Loucy (cell line): ENCODE measurements at regions not wholly inside any gene's neighbourhood (a gene's known extent, or its start where the extent isn't known, plus 50 kb on each side); places are given as distances from the start of the nearest gene placed in this dataset.

Experiments used
- H2AFZ ChIP-seq: fragments of 200-600 bp; sonication (generic); 2 replicates; pipeline ENCODE4 v1.6.0; 2016; ENCODE audit warnings: antibody characterized with exemption, mild to moderate bottlenecking, low read length, moderate library complexity
- H3F3A ChIP-seq: fragments of 200-600 bp; 2 replicates; pipeline ENCODE4 v1.6.0; 2016; ENCODE audit warnings: antibody characterized with exemption, low read depth, mild to moderate bottlenecking
- H3K27me3 ChIP-seq: fragments of 200-600 bp; sonication (generic); 2 replicates; pipeline ENCODE4 v1.6.1; 2014; ENCODE audit warnings: low read length, mild to moderate bottlenecking; ENCODE audit not compliant: insufficient read depth, poor library complexity, severe bottlenecking
- H3K36me3 ChIP-seq: fragments of 200-600 bp; sonication (generic); 2 replicates; pipeline ENCODE4 v1.6.1; 2016; ENCODE audit warnings: low read length; ENCODE audit not compliant: insufficient read depth
- H3K4me1 ChIP-seq: fragments of 200-600 bp; sonication (generic); 2 replicates; pipeline ENCODE4 v1.5.1; 2014; ENCODE audit warnings: low read length, mild to moderate bottlenecking; ENCODE audit not compliant: insufficient read depth, poor library complexity, severe bottlenecking
- H3K4me2 ChIP-seq: fragments of 200-600 bp; sonication (generic); 2 replicates; pipeline ENCODE4 v1.6.0; 2014; ENCODE audit warnings: antibody characterized with exemption, low read length, low read depth, mild to moderate bottlenecking; ENCODE audit not compliant: poor library complexity, severe bottlenecking
- H3K4me3 ChIP-seq: fragments of 200-600 bp; sonication (generic); 2 replicates; pipeline ENCODE4 v1.5.1; 2014; ENCODE audit warnings: low read length, mild to moderate bottlenecking, mixed read lengths; ENCODE audit not compliant: poor library complexity, severe bottlenecking
- H3K79me2 ChIP-seq: fragments of 200-600 bp; sonication (generic); 2 replicates; pipeline ENCODE4 v1.6.1; 2014; ENCODE audit warnings: low read length; ENCODE audit not compliant: insufficient read depth
- H3K9ac ChIP-seq: fragments of 200-600 bp; sonication (generic); 2 replicates; pipeline ENCODE4 v1.6.0; 2014; ENCODE audit warnings: mild to moderate bottlenecking, low read depth, low read length, moderate library complexity; ENCODE audit not compliant: poor library complexity, severe bottlenecking
- H3K9me2 ChIP-seq: fragments of 200-600 bp; sonication (generic); replicated peaks from 2 replicates; pipeline ENCODE4 v1.6.1; 2016; ENCODE audit warnings: low read depth, low read length, mixed read lengths
- H3K9me3 ChIP-seq: fragments of 200-600 bp; sonication (generic); 2 replicates; pipeline ENCODE4 v1.6.1; 2014; ENCODE audit warnings: mild to moderate bottlenecking, antibody characterized with exemption, low read length, low read depth; ENCODE audit not compliant: insufficient read depth
- H4K20me1 ChIP-seq: fragments of 200-600 bp; sonication (generic); 2 replicates; pipeline ENCODE4 v1.6.0; 2014; ENCODE audit warnings: antibody characterized with exemption, low read length, mild to moderate bottlenecking; ENCODE audit not compliant: insufficient read depth, poor library complexity, severe bottlenecking
- EZH2phosphoT487 ChIP-seq: fragments of 200-600 bp; IDR thresholded peaks from 2 replicates; pipeline ENCODE4 v1.6.1; 2018; ENCODE audit warnings: antibody characterized with exemption, mild to moderate bottlenecking, moderate library complexity, borderline replicate concordance
- TF ChIP-seq, protein P1 (sequence below): fragments of 200-600 bp; sonication (generic); conservative IDR thresholded peaks from 2 replicates; pipeline ENCODE4 v1.5.1; 2014; ENCODE audit warnings: mild to moderate bottlenecking, antibody characterized with exemption, low read length

DNA sequence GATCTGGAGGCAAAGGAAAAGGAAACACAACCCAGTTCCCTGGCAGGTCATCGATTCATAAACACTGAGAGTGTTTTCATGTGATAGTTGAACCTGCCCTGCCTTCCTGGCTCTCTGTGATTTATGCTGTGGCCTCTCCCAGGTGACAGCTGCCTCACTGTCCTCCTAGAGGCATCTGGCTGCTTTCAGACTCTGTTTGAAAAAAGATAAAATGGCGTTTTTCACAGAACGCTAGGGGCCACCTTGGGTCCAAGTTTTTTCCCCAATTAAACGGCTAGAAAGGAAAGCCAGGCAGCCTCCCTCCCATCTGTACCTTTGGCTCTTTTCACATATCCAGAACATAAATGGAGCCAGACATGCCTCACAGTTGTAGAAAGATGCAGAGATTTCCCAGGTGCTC, 252.6 kb upstream of the CCDC196 start:
- Histone ChIP-seq H3K36me3 (no peaks in the 10 kb centered on the region), H3K9me2 (no peaks in the 10 kb centered on the region), H3K4me2 (no peak overlapping the region), H3K4me1 (no peaks in the 10 kb centered on the region), H3F3A (no peaks in the 10 kb centered on the region), H3K4me3 (no peak overlapping the region), H3K9ac (no peak overlapping the region), H3K79me2 (no peaks in the 10 kb centered on the region), H3K9me3 (no peaks in the 10 kb centered on the region), H3K27me3 (no peaks in the 10 kb centered on the region), H4K20me1 (no peaks in the 10 kb centered on the region), H2AFZ (no peak overlapping the region)
- TF ChIP-seq, protein P1, sequence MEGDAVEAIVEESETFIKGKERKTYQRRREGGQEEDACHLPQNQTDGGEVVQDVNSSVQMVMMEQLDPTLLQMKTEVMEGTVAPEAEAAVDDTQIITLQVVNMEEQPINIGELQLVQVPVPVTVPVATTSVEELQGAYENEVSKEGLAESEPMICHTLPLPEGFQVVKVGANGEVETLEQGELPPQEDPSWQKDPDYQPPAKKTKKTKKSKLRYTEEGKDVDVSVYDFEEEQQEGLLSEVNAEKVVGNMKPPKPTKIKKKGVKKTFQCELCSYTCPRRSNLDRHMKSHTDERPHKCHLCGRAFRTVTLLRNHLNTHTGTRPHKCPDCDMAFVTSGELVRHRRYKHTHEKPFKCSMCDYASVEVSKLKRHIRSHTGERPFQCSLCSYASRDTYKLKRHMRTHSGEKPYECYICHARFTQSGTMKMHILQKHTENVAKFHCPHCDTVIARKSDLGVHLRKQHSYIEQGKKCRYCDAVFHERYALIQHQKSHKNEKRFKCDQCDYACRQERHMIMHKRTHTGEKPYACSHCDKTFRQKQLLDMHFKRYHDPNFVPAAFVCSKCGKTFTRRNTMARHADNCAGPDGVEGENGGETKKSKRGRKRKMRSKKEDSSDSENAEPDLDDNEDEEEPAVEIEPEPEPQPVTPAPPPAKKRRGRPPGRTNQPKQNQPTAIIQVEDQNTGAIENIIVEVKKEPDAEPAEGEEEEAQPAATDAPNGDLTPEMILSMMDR, result no peak
- TF ChIP-seq EZH2phosphoT487, result no peak

DNA sequence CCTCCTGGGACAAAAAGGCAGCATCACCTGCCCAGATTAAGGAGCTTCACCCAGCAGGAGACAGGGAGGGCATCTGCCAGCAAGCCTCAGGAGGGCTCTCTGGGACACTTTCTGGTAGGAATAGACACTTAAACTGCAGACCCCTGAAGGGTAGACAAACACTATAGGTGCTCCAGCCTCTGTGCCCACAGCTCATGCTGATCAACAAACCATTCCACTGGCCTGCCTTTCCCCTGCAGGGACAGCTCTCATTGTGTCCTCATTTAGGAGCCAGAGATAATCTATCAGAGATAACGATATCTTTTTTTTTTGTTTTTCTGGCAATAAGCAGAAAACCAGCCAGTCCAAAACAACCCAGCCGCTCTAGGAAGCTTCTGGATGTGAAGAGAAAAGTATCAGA, 251.8 kb upstream of the CCDC196 start:
- H2AFZ ChIP-seq, result no peak overlapping the region

DNA sequence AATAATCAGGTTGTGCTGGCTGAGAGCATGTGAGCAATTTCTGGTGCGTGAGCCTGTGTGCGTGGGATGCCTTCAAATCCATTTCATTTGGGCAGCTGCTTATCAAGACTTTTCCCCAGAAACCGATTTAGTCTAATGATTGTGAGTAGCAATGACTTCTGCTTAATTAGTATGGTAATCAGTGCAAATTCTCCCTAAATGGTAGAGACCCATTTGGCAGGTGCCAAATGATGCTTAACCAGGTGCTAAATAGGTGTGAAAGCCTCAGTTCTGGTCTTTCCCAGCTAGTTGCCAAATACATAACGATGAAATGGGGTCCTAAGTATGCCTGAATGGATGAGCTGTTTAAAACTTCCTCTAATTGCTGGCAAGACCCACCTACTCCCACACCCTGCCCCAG, 248.4 kb upstream of the CCDC196 start:
- H3K9ac ChIP-seq, result no peak overlapping the region

More for the DNA sequence above, 251.8 kb upstream of the CCDC196 start:
- Histone ChIP-seq H3K4me2 (no peak overlapping the region), H3K4me3 (no peak overlapping the region), H3F3A (no peaks in the 10 kb centered on the region), H3K9me2 (no peaks in the 10 kb centered on the region), H3K4me1 (no peaks in the 10 kb centered on the region), H3K79me2 (no peaks in the 10 kb centered on the region), H3K27me3 (no peaks in the 10 kb centered on the region), H4K20me1 (no peaks in the 10 kb centered on the region), H3K36me3 (no peaks in the 10 kb centered on the region), H3K9me3 (no peaks in the 10 kb centered on the region), H3K9ac (no peak overlapping the region)
- TF ChIP-seq, protein P1, result no peak
- TF ChIP-seq EZH2phosphoT487, result no peak

More for the DNA sequence above, 248.4 kb upstream of the CCDC196 start:
- H3K9me2 ChIP-seq, result no peaks in the 10 kb centered on the region
- no peaks in the 10 kb centered on the region for H3K79me2 ChIP-seq
- H3K9me3 ChIP-seq, result no peaks in the 10 kb centered on the region
- no peaks in the 10 kb centered on the region for H3K27me3 ChIP-seq
- H3F3A ChIP-seq, result no peaks in the 10 kb centered on the region
- no peaks in the 10 kb centered on the region for H3K4me1 ChIP-seq
- no peak overlapping the region for H3K4me2 ChIP-seq
- H3K36me3 ChIP-seq, result no peaks in the 10 kb centered on the region
- no peak for TF ChIP-seq EZH2phosphoT487
- TF ChIP-seq, protein P1, result no peak
- H3K4me3 ChIP-seq, result no peak overlapping the region
- H4K20me1 ChIP-seq, result no peaks in the 10 kb centered on the region
- no peak overlapping the region for H2AFZ ChIP-seq
